GM23338 (cell line): ENCODE measurements at regions not wholly inside any gene's neighbourhood (a gene's known extent, or its start where the extent isn't known, plus 50 kb on each side); places are given as distances from the start of the nearest gene placed in this dataset.

Experiments
- CTCF ChIP-seq, 2 experiments: fragments of 200-600 bp in 1 of 2; sonication (generic) in 1 of 2; conservative IDR thresholded peaks; 2 replicates each; pipeline versions ENCODE4 v1.5.1 to v1.6.1; 2016 to 2017; ENCODE audit warnings: antibody characterized with exemption in 2 of 2, low read depth in 2 of 2, mild to moderate bottlenecking in 2 of 2, moderate library complexity in 1 of 2
- EZH2 ChIP-seq: fragments of 200-600 bp; sonication (generic); IDR thresholded peaks from one replicate; pipeline ENCODE4 v1.8.0; 2017; ENCODE audit warnings: antibody characterized with exemption, mild to moderate bottlenecking, low read depth; ENCODE audit not compliant: unreplicated experiment
- EZH2phosphoT487 ChIP-seq: fragments of 200-600 bp; sonication (generic); IDR thresholded peaks from one replicate; pipeline ENCODE4 v1.8.1; 2018; ENCODE audit warnings: antibody characterized with exemption; ENCODE audit not compliant: unreplicated experiment
- POLR2AphosphoS5 ChIP-seq: IDR thresholded peaks from 2 replicates; pipeline ENCODE4 v1.6.1; 2016; ENCODE audit warnings: antibody characterized with exemption, low read depth
- ZNF331 ChIP-seq: fragments of 250-450 bp; sonication (Bioruptor Pico); IDR thresholded peaks from 2 replicates; pipeline ENCODE4 v1.5.0; 2020; ENCODE audit warnings: low read depth, mild to moderate bottlenecking, moderate library complexity

GRCh38 chr3:36211652-36211999 is 168.7 kb upstream of the STAC start:
- TF ChIP-seq EZH2 (no peak), CTCF (conservative IDR thresholded peaks at IDR 0.05; ENCODE audit: low read depth in 2 of 2) (no peak), POLR2AphosphoS5 (no peak), EZH2phosphoT487 (no peak), ZNF331 (CRISPR knock-in tag) (no peak)
